ENCODE measurements at regions not wholly inside any gene's neighbourhood (a gene's known extent, or its start where the extent isn't known, plus 50 kb on each side); places are given as distances from the start of the nearest gene placed in this dataset.
"Not testable (repeated sequence)": the region's sequence is repeated elsewhere in the genome, so short reads cannot be mapped to it uniquely, and the experiment has no call there.

DNA sequence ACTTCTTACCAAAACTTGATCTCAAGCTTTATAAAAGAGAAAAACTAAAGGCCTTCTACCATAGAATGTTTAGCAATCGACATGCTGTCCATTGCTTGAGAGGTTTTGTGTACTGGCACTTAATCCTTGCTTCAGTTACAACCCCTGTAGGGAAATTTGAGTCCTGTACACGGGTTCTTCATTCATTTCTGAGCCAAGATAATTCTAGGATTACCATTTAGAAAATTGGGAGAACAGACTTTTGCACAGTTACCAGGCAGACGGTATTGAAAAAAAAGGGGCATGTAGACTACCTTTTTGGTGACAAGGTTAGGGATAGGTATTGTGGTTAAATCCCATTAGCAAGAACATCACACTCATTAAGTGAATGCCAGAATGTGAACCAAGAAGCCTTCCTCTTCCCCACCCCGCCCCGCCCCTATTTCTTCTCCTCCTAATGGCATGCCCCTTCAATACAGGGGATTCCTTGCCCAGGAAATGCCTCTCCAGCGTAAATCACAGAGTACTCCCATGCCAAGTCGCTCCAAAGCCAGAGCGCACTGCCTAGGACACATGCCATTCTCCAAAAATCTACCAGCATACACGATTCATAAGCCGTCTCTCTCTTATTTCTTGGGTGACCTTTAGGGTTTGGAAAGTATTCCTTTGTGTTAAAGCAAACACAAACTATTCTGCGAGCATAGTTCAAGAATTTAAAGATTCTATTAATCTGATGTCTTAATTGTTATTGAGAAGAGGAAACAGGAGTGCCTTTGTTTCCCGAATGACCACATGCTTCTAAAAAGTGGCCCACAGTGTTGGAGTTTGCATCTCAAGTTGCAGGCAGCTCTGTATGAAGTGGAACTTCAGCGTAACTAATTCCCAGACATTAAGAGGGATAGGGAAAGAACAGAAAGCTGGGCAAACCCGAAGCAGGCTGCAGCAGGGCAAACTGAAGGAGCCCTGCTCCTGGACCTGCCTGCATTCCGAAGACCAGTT lies 164.0 kb upstream of the NR2F2 start:
- TF ChIP-seq, protein P1, sequence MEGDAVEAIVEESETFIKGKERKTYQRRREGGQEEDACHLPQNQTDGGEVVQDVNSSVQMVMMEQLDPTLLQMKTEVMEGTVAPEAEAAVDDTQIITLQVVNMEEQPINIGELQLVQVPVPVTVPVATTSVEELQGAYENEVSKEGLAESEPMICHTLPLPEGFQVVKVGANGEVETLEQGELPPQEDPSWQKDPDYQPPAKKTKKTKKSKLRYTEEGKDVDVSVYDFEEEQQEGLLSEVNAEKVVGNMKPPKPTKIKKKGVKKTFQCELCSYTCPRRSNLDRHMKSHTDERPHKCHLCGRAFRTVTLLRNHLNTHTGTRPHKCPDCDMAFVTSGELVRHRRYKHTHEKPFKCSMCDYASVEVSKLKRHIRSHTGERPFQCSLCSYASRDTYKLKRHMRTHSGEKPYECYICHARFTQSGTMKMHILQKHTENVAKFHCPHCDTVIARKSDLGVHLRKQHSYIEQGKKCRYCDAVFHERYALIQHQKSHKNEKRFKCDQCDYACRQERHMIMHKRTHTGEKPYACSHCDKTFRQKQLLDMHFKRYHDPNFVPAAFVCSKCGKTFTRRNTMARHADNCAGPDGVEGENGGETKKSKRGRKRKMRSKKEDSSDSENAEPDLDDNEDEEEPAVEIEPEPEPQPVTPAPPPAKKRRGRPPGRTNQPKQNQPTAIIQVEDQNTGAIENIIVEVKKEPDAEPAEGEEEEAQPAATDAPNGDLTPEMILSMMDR (IDR thresholded peaks at IDR 0.05), result no peak
- DNase-seq, result no peak
- CTCF ChIA-PET, result no interaction called here
- no peak for ATAC-seq
- H3K4me3 Mint-ChIP-seq, result no peak overlapping the region
- H3K4me1 Mint-ChIP-seq (ENCODE audit: low read depth), result no peaks in the 10 kb centered on the region
- H3K36me3 Mint-ChIP-seq (ENCODE audit: low read depth), result no peaks in the 10 kb centered on the region
- no peak overlapping the region for H3K27ac Mint-ChIP-seq
- no peaks in the 10 kb centered on the region for H3K9me3 Mint-ChIP-seq
- intact Hi-C loops (cut with micrococcal nuclease), result no loop called here
- POLR2A ChIA-PET, result no interaction called here
- H3K27me3 Mint-ChIP-seq, result peaks cover 3% of the 10 kb centered on the region

- intact Hi-C loops (cut with micrococcal nuclease); DNase-seq; H3K36me3 Mint-ChIP-seq (ENCODE audit: low read depth); H3K27ac Mint-ChIP-seq; CTCF ChIA-PET; H3K9me3 Mint-ChIP-seq; H3K4me3 Mint-ChIP-seq; ATAC-seq; H3K27me3 Mint-ChIP-seq; POLR2A ChIA-PET; H3K4me1 Mint-ChIP-seq (ENCODE audit: low read depth): not testable (repeated sequence)
Observed at GRCh38 chr15:96170616-96170978, 159.9 kb upstream of the NR2F2 start.

GRCh38 chr15:96170979-96171739 lies 159.3 kb upstream of the NR2F2 start:
- H3K27me3 Mint-ChIP-seq, result peaks cover 6% of the 10 kb centered on the region
- ATAC-seq, result no peak
- H3K4me1 Mint-ChIP-seq (ENCODE audit: low read depth), result no peaks in the 10 kb centered on the region
- H3K36me3 Mint-ChIP-seq (ENCODE audit: low read depth), result no peaks in the 10 kb centered on the region
- TF ChIP-seq, protein P1 (IDR thresholded peaks at IDR 0.05), result no peak
- CTCF ChIA-PET, result no interaction called here
- H3K4me3 Mint-ChIP-seq, result no peak overlapping the region
- intact Hi-C loops (cut with micrococcal nuclease), result no loop called here
- no peak for DNase-seq
- no peaks in the 10 kb centered on the region for H3K9me3 Mint-ChIP-seq
- H3K27ac Mint-ChIP-seq, result no peak overlapping the region
- POLR2A ChIA-PET, result no interaction called here

- intact Hi-C loops (cut with micrococcal nuclease), result no loop called here
Observed at GRCh38 chr15:96171853-96172296, 158.6 kb upstream of the NR2F2 start.

GRCh38 chr15:96172417-96172816 lies 158.1 kb upstream of the NR2F2 start:
- ChIA-PET POLR2A (no interaction called here), CTCF (no interaction called here)
- no peak for DNase-seq
- no peak for ATAC-seq
- H3K27me3 Mint-ChIP-seq, result peaks cover 5% of the 10 kb centered on the region
- H3K4me3 Mint-ChIP-seq, result no peak overlapping the region
- no peaks in the 10 kb centered on the region for H3K9me3 Mint-ChIP-seq
- TF ChIP-seq, protein P1 (IDR thresholded peaks at IDR 0.05), result no peak
- no peaks in the 10 kb centered on the region for H3K36me3 Mint-ChIP-seq (ENCODE audit: low read depth)
- intact Hi-C loops (cut with micrococcal nuclease), result no loop called here
- H3K4me1 Mint-ChIP-seq (ENCODE audit: low read depth), result no peaks in the 10 kb centered on the region
- no peak overlapping the region for H3K27ac Mint-ChIP-seq

More at GRCh38 chr15:96171853-96172296, 158.6 kb upstream of the NR2F2 start:
- TF ChIP-seq, protein P1 (IDR thresholded peaks at IDR 0.05), result no peak
- Mint-ChIP-seq H3K9me3 (no peaks in the 10 kb centered on the region), H3K36me3 (ENCODE audit: low read depth) (no peaks in the 10 kb centered on the region), H3K27ac (no peak overlapping the region), H3K4me1 (ENCODE audit: low read depth) (no peaks in the 10 kb centered on the region), H3K27me3 (peaks cover 6% of the 10 kb centered on the region), H3K4me3 (no peak overlapping the region)
- DNase-seq, result no peak
- ChIA-PET CTCF (no interaction called here), POLR2A (no interaction called here)
- ATAC-seq, result no peak

Measured in activated CD8-positive, alpha-beta T cell treated with anti-CD3 and anti-CD28 coated beads for 36 hours (primary cell).